WTC11 (cell line): ENCODE measurements at regions not wholly inside any gene's neighbourhood (a gene's known extent, or its start where the extent isn't known, plus 50 kb on each side); places are given as distances from the start of the nearest gene placed in this dataset.

Experiments
- CREB1 ChIP-seq: sonication (generic); formaldehyde crosslinking; IDR thresholded peaks from 2 replicates; pipeline ENCODE4 v1.8.0; 2023; ENCODE audit warnings: mild to moderate bottlenecking, missing genetic modification reagents
- CTCF ChIP-seq: fragments of 200-600 bp; IDR thresholded peaks from 2 replicates; pipeline ENCODE4 v1.8.0; 2022; ENCODE audit warnings: antibody characterized with exemption
- E2F1 ChIP-seq: sonication (generic); formaldehyde crosslinking; IDR thresholded peaks from 2 replicates; pipeline ENCODE4 v1.8.0; 2022; ENCODE audit warnings: mild to moderate bottlenecking, missing genetic modification reagents
- IRF2 ChIP-seq: sonication (generic); formaldehyde crosslinking; IDR thresholded peaks from 2 replicates; pipeline ENCODE4 v1.8.0; 2022; ENCODE audit warnings: low read depth, missing genetic modification reagents, borderline replicate concordance
- NFYB ChIP-seq: sonication (generic); formaldehyde crosslinking; conservative IDR thresholded peaks from 2 replicates; pipeline ENCODE4 v1.8.0; 2022; ENCODE audit warnings: low read depth, missing genetic modification reagents
- SMAD3 ChIP-seq: sonication (generic); formaldehyde crosslinking; IDR thresholded peaks from 2 replicates; pipeline ENCODE4 v1.8.0; 2022; ENCODE audit warnings: missing genetic modification reagents, mild to moderate bottlenecking, borderline replicate concordance
- SMAD4 ChIP-seq: sonication (generic); formaldehyde crosslinking; IDR thresholded peaks from 2 replicates; pipeline ENCODE4 v1.8.0; 2022; ENCODE audit warnings: mild to moderate bottlenecking, missing genetic modification reagents
- TEAD4 ChIP-seq: sonication (generic); formaldehyde crosslinking; IDR thresholded peaks from 2 replicates; pipeline ENCODE4 v1.8.0; 2022; ENCODE audit warnings: mild to moderate bottlenecking, missing genetic modification reagents

GRCh38 chr4:45897946-45898585, 225.8 kb downstream of the GABRG1 start:
- no peak for TF ChIP-seq CREB1 (CRISPR knock-in tag)
- TF ChIP-seq TEAD4 = no peak
- no peak for TF ChIP-seq CTCF
- no peak for TF ChIP-seq IRF2 (CRISPR knock-in tag)
- no peak for TF ChIP-seq SMAD3
- no peak for TF ChIP-seq E2F1 (CRISPR knock-in tag)
- TF ChIP-seq SMAD4 (CRISPR knock-in tag) = no peak
- no peak for TF ChIP-seq NFYB
